ENCODE measurements at regions not wholly inside any gene's neighbourhood (a gene's known extent, or its start where the extent isn't known, plus 50 kb on each side); places are given as distances from the start of the nearest gene placed in this dataset.

- no peak for TF ChIP-seq ZNF143 (CRISPR knock-in tag; IDR thresholded peaks at IDR 0.05)
- TF ChIP-seq TEAD2 (CRISPR knock-in tag; IDR thresholded peaks at IDR 0.05): no peak
- TF ChIP-seq HHEX (CRISPR knock-in tag; IDR thresholded peaks at IDR 0.05): no peak
- TF ChIP-seq ZNF567 (CRISPR knock-in tag; IDR thresholded peaks at IDR 0.05; ENCODE audit: borderline replicate concordance): no peak
- no peak for TF ChIP-seq ZNF446 (CRISPR knock-in tag; IDR thresholded peaks at IDR 0.05)
- TF ChIP-seq ZNF772 (CRISPR knock-in tag; IDR thresholded peaks at IDR 0.05): no peak
- TF ChIP-seq ZNF780A (CRISPR knock-in tag; IDR thresholded peaks at IDR 0.05): no peak
- no peak for TF ChIP-seq SIN3A (IDR thresholded peaks at IDR 0.05; ENCODE audit: borderline replicate concordance, low read depth, low read length)
Measured at GRCh38 chr6:84489598-84489997, 262.2 kb upstream of the CEP162 start (continued).

GRCh38 chr6:84486526-84486925 is 259.1 kb upstream of the CEP162 start:
- Histone ChIP-seq H3K79me2 (ENCODE audit: insufficient read depth, low read length) (no peaks in the 10 kb centered on the region), H4K20me1 (ENCODE audit: insufficient read depth, low read length) (no peaks in the 10 kb centered on the region), H3K27ac (ENCODE audit: extremely low read length, insufficient read depth, low read length) (no peak overlapping the region), H2AFZ (ENCODE audit: low read length) (no peak overlapping the region), H3K4me3 (replicated peaks in 1 of 3; ENCODE audit: insufficient read depth in 1 of 3, low read depth in 2 of 3, low read length in 3 of 3) (no peak overlapping the region), H3K4me2 (ENCODE audit: low read depth, low read length) (no peak overlapping the region), H3K9ac (ENCODE audit: insufficient read depth, low read depth, low read length) (no peak overlapping the region), H3K4me1 (ENCODE audit: insufficient read depth, low read length) (no peaks in the 10 kb centered on the region), H3K36me3 (replicated peaks in 1 of 2; ENCODE audit: control insufficient read depth in 1 of 2, insufficient read depth in 2 of 2, low read length in 2 of 2) (no peaks in the 10 kb centered on the region), H3K27me3 (ENCODE audit: control insufficient read depth in 1 of 2, insufficient read depth in 2 of 2, low read length in 2 of 2) (no peaks in the 10 kb centered on the region), H3K9me3 (ENCODE audit: low read length) (peaks cover 56% of the 10 kb centered on the region)
- ChIA-PET CTCF (ENCODE audit: low intra/inter-chr PET ratio, low total read pairs) (no interaction called here), POLR2A (no interaction called here)
- in situ Hi-C loops (cut with HindIII; ENCODE audit: extremely low pct_ligation_motif_present, low pct_unique_long_range_greater_than_20kb) (no loop called here), intact Hi-C loops (cut with micrococcal nuclease; ENCODE audit: unreplicated experiment) (no loop called here)
- BruUV-seq (replicated peaks): no TSS peak
- FAIRE-seq: no peak
- no peak for ATAC-seq
- DNase-seq (ENCODE audit: low spot score): no peak
- no peak for TF ChIP-seq SRSF4 (IDR thresholded peaks at IDR 0.05; ENCODE audit: low read depth, low read length, poor library complexity, severe bottlenecking)
- no peak for TF ChIP-seq ZNF790 (CRISPR knock-in tag; IDR thresholded peaks at IDR 0.05; ENCODE audit: borderline replicate concordance)
- no peak for TF ChIP-seq AFF4 (CRISPR knock-in tag; IDR thresholded peaks at IDR 0.05)
- no peak for TF ChIP-seq XBP1 (CRISPR knock-in tag; IDR thresholded peaks at IDR 0.05)
- TF ChIP-seq ZNF605 (CRISPR knock-in tag; IDR thresholded peaks at IDR 0.05): no peak
- TF ChIP-seq ARID5B (CRISPR knock-in tag; IDR thresholded peaks at IDR 0.05): no peak
- no peak for TF ChIP-seq JDP2 (CRISPR knock-in tag; IDR thresholded peaks at IDR 0.05; ENCODE audit: borderline replicate concordance)
- TF ChIP-seq ZBTB43 (CRISPR knock-in tag; conservative IDR thresholded peaks at IDR 0.05): no peak
- no peak for TF ChIP-seq MXI1 (IDR thresholded peaks at IDR 0.05; ENCODE audit: borderline replicate concordance, low read depth, low read length)
- TF ChIP-seq MIER2 (CRISPR knock-in tag; IDR thresholded peaks at IDR 0.05): no peak
